ENCODE measurements at regions not wholly inside any gene's neighbourhood (a gene's known extent, or its start where the extent isn't known, plus 50 kb on each side); places are given as distances from the start of the nearest gene placed in this dataset.
"Not testable (repeated sequence)": the region's sequence is repeated elsewhere in the genome, so short reads cannot be mapped to it uniquely, and the experiment has no call there.

DNA sequence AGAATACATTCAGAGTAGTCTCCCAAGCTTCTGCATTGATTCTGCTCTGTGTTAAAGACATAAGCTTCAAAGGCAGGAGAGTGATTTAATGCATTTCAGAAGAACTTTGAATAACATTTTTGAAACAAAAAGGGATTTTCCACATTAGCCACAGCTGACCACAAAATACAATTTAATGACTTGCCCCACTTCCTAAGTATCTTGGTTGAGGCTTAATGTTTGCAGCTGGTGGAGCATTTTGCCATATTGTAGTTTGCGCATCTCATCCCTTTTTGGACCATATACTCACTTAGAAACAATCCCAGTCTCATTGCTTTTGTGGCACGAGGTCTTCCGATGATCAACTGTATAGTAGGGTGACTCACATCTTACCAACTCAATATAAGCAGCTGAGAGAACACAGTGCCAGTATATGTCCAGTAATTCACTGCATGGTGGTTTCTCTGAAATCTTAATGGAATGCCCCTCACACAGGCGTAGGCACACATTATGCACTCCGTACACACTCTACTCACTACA is 455.8 kb upstream of the PTGER4 start:
- DNase-seq (ENCODE audit: low spot score), result peak; percentile 94

DNA sequence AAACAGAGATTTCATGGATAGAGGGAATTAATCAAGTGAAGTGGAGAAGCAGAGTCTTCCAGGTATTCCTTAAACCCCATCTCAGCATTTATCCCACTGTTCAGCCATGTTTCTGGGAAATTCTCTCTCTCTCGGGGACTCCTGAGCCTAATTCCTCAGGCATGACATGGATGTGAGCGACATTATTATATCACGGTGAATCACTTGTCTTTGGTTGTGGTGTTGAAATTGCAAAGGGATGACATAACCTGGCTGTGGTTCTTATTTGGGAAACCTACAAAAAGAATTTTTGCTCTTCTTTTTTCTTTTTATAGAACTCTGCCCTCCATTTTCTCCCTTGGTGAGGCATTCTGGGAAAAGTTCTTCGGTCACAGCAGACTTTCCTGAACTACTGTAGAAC is 457.9 kb upstream of the PTGER4 start:
- peak; percentile 87 for DNase-seq (ENCODE audit: low spot score)

DNA sequence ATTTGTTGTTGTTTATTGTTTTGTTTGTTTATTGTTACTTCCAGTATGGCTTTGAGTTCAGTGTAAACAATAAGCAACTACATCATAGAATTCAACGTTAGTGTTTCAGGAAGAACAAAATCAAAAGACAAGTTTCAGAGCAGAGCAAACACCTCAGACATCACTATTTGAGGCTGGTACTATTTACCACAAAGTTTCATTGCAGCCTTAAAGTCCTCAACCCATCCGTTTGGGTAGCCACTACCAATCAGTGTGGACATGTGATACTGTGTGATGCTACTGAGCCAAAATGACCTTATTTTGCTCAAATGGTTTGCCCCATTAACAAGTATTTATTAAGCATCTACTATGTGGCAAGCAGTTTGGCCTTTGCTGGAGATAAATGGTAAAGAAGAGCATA is 458.5 kb upstream of the PTGER4 start:
- no peak for DNase-seq (ENCODE audit: low spot score)

DNA sequence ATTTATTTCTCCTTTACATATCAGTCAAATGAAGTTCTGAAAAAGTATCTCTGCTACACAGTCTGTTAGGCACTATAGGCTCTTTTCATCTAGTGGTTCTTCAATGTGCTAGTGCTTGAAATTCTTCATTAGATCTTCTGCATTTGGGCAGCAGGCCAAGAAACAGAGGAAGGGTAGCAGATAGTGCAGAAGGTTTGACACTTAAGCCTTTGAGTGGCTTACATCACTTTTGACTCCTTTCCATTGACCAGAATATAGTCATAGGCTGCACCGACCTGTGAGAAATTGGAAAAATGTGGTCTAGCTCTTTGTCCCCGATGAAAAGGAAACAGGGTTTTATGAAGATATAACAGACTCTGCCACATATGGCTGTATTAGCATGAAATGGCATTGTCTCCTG is 459.5 kb upstream of the PTGER4 start:
- DNase-seq (ENCODE audit: low spot score), result no peak

DNA sequence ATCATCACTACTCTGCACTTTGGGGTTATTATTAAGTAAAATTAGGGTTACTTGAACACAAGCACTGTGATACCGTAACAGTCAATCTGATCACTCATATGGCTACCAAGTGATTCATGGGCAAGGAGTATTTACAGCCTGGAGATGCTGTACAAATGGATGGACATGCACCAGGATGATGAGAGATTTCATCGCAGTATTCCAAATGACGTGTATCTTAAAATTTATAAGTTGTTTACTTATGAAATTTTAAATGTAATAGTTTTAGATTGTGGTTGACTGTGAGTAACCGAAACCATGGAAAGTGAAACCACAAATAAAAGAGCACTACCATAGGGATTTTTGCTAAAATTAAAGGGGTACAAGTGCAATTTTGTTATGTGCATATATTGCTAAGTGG is 462.2 kb upstream of the PTGER4 start:
- no peak for DNase-seq (ENCODE audit: low spot score)

DNA sequence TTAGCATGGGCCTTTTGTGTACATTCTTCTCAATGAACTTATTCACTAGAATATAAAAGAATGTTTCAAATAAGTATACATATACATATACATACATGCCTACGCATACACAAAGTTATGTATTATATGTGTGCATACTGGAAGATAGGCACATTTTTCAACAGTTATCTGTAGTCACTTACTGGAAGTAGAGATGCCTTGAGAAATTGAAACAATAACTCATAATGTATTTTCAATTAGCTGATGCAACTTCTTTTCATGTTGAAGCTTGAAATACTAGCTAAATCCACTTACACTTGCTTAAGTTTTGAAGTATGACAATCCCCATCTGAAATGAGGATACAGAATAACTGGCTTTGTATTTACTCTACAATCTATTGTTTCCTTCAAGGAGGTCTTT is 469.0 kb upstream of the PTGER4 start:
- DNase-seq (ENCODE audit: low spot score), result no peak

DNA sequence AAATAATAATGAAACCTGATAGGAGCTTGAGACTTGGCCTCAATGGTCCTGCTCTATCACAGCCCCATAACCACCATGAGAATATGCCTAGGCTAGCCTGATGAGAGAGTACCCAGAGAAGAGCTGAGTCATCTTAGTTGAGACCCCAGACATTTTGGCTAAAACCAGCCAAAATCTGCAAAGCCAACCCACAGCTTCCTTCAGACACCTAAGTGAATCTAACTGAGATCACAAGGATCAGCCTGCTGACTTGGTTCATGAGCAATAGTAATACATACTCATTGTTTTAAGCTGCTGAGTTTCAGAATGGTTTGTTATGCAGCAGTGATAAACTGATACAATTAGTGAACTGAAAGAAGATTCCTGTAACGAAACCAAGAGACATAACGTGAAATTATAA is 473.7 kb upstream of the PTGER4 start:
- no peak for DNase-seq (ENCODE audit: low spot score)

DNA sequence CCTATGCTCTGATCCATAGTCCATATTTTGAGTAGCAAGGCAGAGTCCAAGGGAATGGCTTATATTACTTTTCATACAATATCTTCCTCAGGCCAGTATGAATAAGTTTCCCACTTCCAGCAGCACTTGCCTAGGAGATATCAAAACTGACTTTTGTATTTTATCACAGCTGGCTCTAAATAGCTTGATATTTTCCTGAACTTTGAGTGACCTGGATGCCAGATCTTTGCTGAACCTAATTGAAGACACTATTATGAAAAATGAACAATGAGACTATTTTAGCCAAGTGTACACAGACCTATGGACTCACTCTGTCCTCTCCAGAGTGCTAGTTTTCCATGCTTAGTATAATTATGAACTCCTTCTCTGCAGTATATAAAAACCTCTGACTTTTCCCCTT is 475.6 kb upstream of the PTGER4 start:
- DNase-seq (ENCODE audit: low spot score), result no peak

DNA sequence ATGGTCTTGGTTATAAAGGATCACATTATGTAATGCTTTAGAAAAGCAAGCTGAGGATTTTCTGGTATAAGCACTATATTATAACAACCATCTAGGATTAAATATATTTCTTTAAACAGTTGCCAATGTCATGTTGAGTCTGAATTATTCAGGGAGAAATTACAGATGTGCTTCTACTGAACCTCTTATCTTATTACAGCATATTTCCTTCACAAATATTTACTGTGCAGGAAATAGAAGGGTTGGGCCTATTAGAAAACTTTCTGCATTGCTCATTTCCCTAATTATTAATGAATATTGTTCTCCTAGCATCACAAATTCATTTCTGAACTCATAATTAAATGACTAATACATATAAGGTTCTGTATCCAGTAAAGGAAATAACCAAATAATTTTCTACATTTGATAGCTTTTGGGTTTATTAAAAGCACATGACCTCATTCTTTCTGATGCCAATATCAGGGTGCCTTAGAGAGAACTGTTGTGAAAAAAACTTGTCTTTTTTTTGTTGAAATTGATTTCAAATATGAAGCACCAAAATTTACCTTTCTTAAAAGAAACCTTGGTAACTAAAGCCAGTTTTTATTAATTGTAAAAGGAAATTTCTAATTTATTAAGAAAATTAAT is 476.8 kb upstream of the PTGER4 start:
- DNase-seq (ENCODE audit: low spot score), result no peak

DNA sequence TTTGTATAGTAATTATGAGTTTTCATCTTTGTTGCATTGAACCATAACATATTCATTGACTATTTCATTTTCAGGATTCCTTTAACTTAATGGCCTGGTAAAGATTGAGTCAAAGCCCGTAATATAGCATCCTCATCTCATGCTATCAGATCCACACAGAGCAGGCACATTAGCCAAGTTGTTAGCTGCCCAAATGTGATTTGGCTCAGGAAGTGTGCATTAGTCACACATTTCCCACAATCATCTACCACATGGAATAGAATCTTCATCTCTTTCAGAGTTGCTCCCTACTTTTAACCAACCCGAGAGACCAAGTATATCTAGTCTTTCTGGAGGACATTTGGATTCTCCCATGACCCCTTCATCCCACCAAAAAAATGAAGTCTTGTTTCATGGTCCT is 481.0 kb upstream of the PTGER4 start:
- peak; percentile 4 for DNase-seq (ENCODE audit: low spot score)

DNA sequence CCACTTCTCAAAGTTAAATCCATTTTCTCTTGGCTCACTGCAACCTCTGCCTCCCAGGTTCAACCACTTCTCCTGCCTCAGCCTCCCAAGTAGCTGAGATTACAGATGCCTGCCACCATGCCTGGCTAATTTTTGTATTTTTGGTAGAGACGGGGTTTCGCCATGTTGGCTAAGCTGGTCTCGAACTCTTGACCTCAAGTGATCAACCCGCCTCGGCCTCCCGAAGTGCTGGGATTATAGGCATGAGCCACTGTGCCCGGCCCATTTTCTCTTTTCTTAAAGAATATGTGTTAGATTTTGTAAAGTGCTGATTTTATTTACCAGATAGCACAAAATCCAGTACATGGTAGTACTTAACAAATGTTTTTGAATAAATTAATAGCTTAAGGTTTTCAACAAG is 484.1 kb upstream of the PTGER4 start:
- not testable (repeated sequence) for DNase-seq (ENCODE audit: low spot score)

DNA sequence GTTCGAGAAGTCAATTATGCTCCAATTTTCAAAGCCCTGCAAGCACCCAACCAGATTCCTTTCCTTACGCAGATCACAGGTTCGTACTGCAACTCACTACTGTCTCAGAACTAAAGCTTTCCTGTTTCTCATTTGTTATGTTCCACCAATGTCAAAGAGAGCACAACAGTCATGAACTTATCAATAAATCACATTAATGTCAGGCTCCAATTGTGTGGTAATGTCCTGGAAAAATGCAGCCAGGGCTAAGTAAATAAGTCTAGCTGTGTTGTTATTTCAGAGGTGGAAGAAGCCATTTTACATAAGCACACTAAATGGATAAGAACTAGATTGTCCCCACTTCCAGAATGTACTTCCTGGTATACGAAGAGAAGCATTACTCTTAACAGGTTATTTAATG is 488.6 kb upstream of the PTGER4 start:
- no peak for DNase-seq (ENCODE audit: low spot score)

DNA sequence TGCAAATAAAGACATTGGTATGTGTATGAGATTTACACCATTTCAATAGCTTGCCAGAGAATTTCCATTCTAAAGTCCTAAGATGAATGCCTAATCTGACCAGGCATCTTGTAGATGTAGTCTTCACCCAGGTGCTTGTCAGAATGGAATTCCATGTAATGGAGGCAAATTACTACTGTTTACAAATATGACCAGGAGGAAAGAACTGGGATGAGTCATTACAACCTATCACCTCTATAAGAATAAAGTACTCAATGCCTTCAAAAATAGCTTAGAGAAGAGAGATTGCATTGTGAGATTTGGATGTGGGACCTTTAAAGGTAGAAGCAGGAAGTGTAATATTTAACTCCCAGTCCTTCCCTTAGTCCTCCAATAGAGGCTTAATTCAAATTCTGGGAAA is 507.0 kb upstream of the PTGER4 start:
- DNase-seq (ENCODE audit: low spot score), result peak; percentile 26

DNA sequence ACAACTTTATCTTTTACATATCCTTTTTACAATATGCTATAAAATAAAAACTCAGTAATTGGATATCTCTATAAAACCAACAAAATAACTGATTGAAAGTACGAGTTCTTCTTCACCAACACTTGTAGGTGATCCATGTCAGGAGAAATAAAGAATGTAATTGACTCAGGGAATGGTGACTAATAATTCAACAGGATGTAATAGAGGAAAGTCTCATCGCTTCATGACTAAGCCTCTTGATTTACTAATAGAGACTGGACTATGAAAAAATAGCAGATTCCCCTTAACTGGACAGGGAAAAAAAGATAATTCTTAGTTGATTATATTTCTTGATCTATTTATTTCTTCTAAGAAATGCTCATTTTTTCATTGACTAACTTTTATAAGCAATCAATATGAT is 507.7 kb upstream of the PTGER4 start:
- DNase-seq (ENCODE audit: low spot score), result peak; percentile 69

DNA sequence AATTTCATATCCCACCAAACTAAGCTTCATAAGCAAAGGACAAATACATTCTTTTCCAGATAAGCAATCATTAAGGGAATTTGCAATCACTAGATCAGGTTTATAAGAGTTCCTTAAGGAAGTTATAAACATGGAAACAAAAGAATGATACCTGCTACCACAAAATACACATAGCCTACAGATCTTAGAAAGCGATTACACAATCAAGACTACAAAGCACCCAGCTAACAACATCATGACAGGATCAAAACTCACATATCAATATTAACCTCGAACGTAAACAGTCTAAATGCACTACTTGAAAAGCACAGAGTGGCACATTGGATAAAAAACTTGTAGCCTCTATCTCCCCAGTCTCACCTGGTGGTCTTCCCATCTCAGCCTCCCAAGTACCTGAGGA is 512.4 kb upstream of the PTGER4 start:
- DNase-seq (ENCODE audit: low spot score), result no peak

DNA sequence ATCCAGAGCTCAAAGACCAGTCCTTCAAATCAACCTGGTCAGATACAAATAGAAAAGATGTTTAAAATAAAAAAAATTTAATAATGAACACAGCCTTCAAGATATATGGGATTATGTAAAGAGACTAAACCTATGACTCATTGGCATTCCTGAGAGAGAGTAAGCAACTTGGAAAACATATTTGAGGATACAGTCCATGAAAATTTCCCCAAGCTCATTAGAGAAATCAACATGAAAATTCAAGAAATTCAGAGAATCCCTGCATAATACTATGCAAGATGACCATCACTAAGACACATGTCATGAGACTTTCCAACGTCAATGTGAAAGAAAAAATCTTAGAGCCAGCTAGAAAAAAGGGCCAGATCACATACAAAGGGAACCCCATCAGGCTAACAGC is 512.9 kb upstream of the PTGER4 start:
- peak; percentile 8 for DNase-seq (ENCODE audit: low spot score)

DNA sequence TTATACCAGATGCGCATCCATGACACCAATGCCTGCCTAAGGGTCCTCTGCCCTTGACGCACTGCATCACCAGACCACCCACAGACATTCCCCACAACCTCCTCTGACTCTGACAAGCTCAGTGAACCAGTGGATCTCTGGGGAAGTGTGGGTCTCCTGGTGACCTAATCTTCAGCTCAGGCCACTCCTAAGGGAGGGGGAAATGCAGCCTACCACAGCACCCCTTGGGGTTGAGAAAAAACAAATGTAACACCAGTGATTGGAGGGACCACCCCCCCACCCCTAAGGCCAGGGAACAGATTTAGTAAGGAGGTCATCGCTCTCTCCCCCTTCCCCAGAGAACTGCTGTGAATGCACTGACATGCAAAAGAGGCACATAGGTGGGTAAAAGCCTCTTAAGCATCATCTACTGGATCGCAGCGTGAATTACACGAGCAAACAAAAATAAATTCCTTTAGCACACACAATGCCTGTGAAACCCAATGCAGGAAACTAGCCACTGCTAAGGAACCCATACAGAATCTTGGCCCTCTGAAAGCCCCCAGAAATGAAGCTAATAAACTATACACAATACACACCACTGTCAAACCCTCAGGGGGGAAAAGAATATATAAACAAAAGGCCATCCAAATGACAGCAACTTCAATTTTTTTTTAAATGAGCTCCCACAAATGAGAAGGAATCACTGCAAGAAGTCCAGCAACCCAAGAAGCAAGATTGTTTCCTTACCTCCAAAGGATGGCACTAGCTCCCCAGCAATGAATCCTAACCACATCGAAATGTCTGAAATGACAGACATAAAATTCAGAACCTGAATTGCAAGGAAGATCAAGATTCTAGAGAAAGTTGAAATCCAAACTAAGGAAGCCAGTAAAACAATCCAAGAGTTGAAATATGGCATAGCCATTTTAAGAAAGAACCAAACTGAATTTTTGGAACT is 513.7 kb upstream of the PTGER4 start:
- no peak for DNase-seq (ENCODE audit: low spot score)

DNA sequence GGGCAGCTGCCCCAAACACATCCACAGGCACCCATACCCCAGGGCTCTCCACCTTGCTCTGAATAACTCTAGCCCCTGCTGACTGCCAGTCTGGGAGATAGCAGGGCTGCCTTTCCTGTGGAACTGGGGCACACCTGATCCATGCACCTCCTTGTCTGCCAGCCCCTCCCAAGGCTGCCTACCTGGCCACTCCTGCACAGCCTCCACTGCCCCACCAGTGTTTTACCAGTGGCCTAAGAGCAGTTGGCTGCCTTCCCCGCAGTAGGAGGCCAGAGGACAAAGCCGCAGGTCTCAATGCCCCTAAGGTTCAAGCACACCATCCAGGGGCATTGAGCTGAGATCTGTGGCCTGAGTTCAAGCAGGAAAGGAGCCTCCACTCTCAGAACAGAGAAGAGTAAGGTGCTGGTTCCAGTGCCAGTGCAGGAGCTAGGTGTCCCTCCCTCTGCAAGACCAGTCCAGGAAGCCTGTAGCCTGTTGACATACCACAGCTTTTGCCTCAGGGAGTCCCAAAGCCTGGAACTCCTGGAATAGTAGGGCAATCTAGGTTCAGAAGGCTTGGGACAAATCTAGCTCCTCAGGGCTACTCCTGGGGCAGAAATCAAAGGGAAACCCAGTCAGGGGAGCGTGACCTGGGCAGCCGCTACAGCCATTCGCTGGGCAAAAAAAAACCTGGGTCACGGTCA is 514.5 kb upstream of the PTGER4 start:
- no peak for DNase-seq (ENCODE audit: low spot score)

DNA sequence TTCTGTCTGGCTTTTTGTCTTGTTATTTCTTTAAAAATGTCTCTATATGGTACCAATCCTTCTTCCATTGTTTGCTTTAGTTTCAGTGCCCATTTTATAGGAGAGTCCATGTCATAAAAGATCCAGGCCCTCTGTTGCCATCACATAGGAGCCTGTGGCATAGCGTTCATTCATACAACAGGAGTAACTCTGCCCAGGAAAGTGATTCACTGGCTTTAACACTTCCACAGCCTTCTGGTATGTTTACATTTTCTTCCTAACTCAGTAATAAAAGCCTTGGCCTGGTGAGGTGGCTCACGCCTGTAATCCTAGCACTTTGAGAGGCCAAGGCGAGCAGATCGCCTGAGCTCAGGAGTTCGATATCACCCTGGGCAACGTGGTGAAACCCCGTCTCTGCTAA is 519.3 kb upstream of the PTGER4 start:
- DNase-seq (ENCODE audit: low spot score), result no peak

DNA sequence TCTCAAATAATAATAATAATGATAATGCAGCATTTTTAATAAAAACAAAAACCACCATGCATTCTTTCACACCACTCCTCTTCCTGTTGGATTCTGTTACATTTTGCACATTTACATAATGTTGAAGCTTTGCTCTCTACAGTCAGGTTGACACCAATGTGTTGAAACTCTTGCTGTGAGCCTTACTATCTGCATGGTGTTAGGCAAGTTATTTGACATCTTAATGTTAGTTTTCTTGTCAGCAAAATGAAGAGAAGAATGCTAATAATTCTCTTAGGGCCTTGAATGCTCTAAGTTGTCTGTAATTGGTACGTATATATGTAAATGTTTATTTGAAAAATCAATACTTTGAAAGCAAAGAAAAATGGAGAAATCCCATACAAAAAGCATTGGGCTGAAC is 525.5 kb upstream of the PTGER4 start:
- DNase-seq (ENCODE audit: low spot score), result no peak

DNA sequence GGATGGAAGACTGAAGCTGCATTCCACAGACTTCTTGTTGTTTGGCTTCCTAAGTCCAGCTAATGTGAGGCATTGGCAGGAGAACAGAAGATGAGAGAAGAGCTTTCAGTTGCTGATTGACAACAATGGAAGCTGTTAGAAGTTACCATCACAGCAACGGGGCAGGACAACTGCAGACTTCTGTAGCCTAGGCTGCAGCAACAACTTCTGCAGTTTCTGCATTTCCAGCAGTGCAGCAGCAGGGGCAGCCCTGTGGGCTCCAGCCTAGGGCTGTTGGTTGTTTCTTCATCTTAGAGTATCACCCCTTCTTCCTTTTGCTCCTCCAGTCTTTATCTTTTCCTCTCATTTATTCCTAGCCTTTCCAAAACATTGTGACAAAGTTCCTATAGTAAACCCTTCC is 528.8 kb upstream of the PTGER4 start:
- DNase-seq (ENCODE audit: low spot score), result no peak

DNA sequence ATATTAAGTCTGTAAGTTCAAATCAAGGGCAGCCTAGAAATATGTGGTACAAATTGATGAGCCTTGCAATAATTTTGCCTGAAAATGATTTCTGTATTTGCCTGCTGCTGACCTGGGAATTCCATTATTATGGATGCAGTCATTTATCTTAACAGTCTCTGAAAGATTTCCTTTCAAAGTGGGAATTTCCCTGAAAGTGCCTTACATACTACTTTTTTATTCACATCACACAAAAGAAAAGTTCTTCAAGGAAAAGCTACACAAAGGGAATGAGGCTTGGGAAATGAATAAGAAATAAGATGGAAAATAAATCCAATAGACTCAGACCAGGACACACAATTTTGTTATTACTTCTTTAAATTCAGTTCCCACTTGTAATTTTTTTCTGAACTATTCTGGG is 537.8 kb upstream of the PTGER4 start:
- DNase-seq (ENCODE audit: low spot score), result no peak

DNA sequence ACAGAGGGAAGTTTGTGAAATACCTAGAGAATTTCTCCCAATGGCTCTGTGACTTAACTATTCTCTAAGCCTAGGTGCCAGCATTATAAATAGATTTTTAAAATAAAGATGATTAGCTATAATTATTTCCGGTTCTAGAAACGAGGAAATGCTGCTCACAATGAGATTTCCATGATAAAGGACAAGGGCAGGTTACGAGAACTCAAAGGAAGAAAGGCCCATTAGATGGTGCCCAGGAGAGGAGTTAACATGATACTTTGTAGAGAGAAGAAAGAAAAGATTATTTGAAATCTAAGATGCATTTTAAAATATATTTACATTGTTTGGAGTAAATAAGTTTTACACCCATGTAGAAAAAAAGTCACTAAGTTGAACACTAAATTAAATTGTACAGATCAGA is 538.3 kb upstream of the PTGER4 start:
- no peak for DNase-seq (ENCODE audit: low spot score)

Data from A172 (cell line).